CD8-positive, alpha-beta memory T cell (primary cell): ENCODE measurements at regions not wholly inside any gene's neighbourhood (a gene's known extent, or its start where the extent isn't known, plus 50 kb on each side); places are given as distances from the start of the nearest gene placed in this dataset.

Experiments
- CTCF ChIA-PET: fragments of 350-600 bp; sonication (Branson Sonifier 250); formaldehyde crosslinking; loops from one replicate; lab custom pipeline; 2021; ENCODE audit warnings: antibody characterized with exemption; lab: Charles Lee
- POLR2A ChIA-PET: fragments of 350-600 bp; sonication (Branson Sonifier 250); formaldehyde crosslinking; loops from one replicate; lab custom pipeline; 2021; ENCODE audit warnings: antibody characterized with exemption; lab: Charles Lee
- DNase-seq, 5 donors: peaks; one replicate each; pipeline versions ENCODE4 v3.0.0 to v3.0.0-alpha.2; 2020 to 2022; ENCODE audit warnings: mixed read lengths in 1 of 5
- H3K27ac ChIP-seq: one replicate; pipeline ENCODE4 v1.7.0; 2013; ENCODE audit warnings: low read depth, mild to moderate bottlenecking, low read length, moderate library complexity
- H3K27me3 ChIP-seq: 2 replicates; pipeline ENCODE4 v1.7.0; 2013; ENCODE audit warnings: low read length, mild to moderate bottlenecking; ENCODE audit not compliant: insufficient read depth, poor library complexity, severe bottlenecking
- H3K36me3 ChIP-seq: 2 replicates; pipeline ENCODE4 v1.7.0; 2013; ENCODE audit warnings: mild to moderate bottlenecking, low read length, moderate library complexity; ENCODE audit not compliant: insufficient read depth
- H3K4me1 ChIP-seq: 2 replicates; pipeline ENCODE4 v1.7.0; 2013; ENCODE audit warnings: mild to moderate bottlenecking, low read length, moderate library complexity; ENCODE audit not compliant: insufficient read depth
- H3K4me3 ChIP-seq: 2 replicates; pipeline ENCODE4 v1.7.0; 2013; ENCODE audit warnings: mild to moderate bottlenecking, low read length
- H3K9me3 ChIP-seq: 2 replicates; pipeline ENCODE4 v1.7.0; 2013; ENCODE audit warnings: mild to moderate bottlenecking, low read length
- H3K27ac Mint-ChIP-seq, 8 donors: one replicate each; pipeline ENCODE4 v1.8.0; 2020 to 2021; ENCODE audit warnings: mixed read lengths in 8 of 8, mild to moderate bottlenecking in 6 of 8, inconsistent platforms in 3 of 8, moderate library complexity in 3 of 8
- H3K27me3 Mint-ChIP-seq, 2 donors: one replicate each; pipeline ENCODE4 v1.8.0; 2020 to 2021; ENCODE audit warnings: mixed read lengths in 2 of 2, mild to moderate bottlenecking in 1 of 2, moderate library complexity in 1 of 2
- H3K36me3 Mint-ChIP-seq, 3 donors: one replicate each; pipeline ENCODE4 v1.8.0; 2020 to 2021; ENCODE audit warnings: mixed read lengths in 3 of 3, inconsistent platforms in 1 of 3, mild to moderate bottlenecking in 1 of 3
- H3K4me1 Mint-ChIP-seq, 3 donors: one replicate each; pipeline ENCODE4 v1.8.0; 2020 to 2021; ENCODE audit warnings: mixed read lengths in 3 of 3, inconsistent platforms in 1 of 3, mild to moderate bottlenecking in 1 of 3
- H3K4me3 Mint-ChIP-seq, 7 donors: one replicate each; pipeline ENCODE4 v1.8.0; 2020 to 2021; ENCODE audit warnings: mixed read lengths in 7 of 7, mild to moderate bottlenecking in 6 of 7, moderate library complexity in 4 of 7, inconsistent platforms in 2 of 7
- H3K9me3 Mint-ChIP-seq, 5 donors: one replicate each; pipeline ENCODE4 v1.8.0; 2020 to 2022; ENCODE audit warnings: mixed read lengths in 5 of 5, mild to moderate bottlenecking in 3 of 5, moderate library complexity in 2 of 5, inconsistent platforms in 1 of 5

DNA sequence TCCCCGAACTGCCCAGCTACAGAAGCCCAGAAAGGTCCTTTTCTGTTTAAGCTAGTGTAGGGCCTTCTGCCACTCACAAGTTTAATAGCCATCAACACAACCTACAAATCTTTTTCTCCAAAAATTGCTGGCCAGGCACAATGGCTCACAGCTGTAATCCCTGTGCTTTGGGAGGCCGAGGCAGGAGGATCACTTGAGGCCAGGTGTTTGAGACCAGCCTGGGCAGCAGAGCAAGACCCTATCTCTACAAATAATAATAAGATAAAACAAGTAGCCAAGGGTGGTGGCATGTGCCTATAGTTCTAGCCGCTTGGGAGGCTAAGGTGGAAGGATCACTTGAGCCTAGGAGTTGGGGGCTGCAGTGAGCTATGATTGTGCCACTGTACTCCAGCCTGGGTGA is 176.4 kb downstream of the HSD17B3 start:
- ChIA-PET CTCF (interaction anchor here (1.1 kb wide), 1 partner anchor 10 kb away, joined by 3 read pairs; no protein-coding TSS in a partner anchor), POLR2A (no interaction called here)
- no peak overlapping the region for H3K27ac ChIP-seq
- no peaks in the 10 kb centered on the region for H3K36me3 ChIP-seq
- no peak overlapping the region for H3K4me3 ChIP-seq
- no peaks in the 10 kb centered on the region for H3K27me3 ChIP-seq
- no peaks in the 10 kb centered on the region for H3K4me1 ChIP-seq
- peaks cover 4 to 9% (median 7%) of the 10 kb centered on the region in 3 donors for H3K4me1 Mint-ChIP-seq
- H3K9me3 Mint-ChIP-seq: no peaks in the 10 kb centered on the region
- no peaks in the 10 kb centered on the region for H3K36me3 Mint-ChIP-seq
- H3K27me3 Mint-ChIP-seq: peaks cover 4 to 5% of the 10 kb centered on the region in 2 donors
- no peak for DNase-seq
- H3K4me3 Mint-ChIP-seq: no peak overlapping the region
- H3K9me3 ChIP-seq: no peaks in the 10 kb centered on the region
- H3K27ac Mint-ChIP-seq: no peak overlapping the region

DNA sequence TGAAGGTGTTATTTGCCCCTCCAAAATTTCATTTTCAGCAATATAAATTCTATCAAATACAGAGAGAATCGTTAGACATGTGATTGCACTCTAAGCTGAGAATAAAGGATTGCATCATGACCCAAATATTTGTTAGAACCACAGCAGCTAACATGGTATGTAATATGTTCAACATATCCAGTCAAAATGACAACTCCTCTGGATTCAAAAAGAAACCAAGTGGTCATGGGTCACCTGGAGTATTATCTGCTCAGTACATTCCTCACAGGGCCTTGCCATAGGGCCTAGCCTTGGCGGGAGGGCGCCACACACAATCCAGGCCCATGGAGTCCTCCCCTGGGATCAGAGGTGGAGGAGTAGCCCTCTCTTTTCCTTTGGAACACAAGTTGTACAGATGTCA is 179.2 kb downstream of the HSD17B3 start:
- no peaks in the 10 kb centered on the region for H3K27me3 ChIP-seq
- ChIA-PET POLR2A (no interaction called here), CTCF (no interaction called here)
- H3K9me3 ChIP-seq: no peaks in the 10 kb centered on the region
- H3K4me1 Mint-ChIP-seq: peaks cover 6 to 14% (median 10%) of the 10 kb centered on the region in 3 donors
- H3K27ac ChIP-seq: no peak overlapping the region
- H3K36me3 ChIP-seq: no peaks in the 10 kb centered on the region
- peaks cover 0 to 2% (median 0%) of the 10 kb centered on the region in 3 donors for H3K36me3 Mint-ChIP-seq
- peaks cover 0 to 4% (median 1%) of the 10 kb centered on the region in 5 donors for H3K9me3 Mint-ChIP-seq
- no peak overlapping the region for H3K4me3 Mint-ChIP-seq
- DNase-seq: no peak
- H3K4me1 ChIP-seq: no peaks in the 10 kb centered on the region
- H3K27ac Mint-ChIP-seq: no peak overlapping the region
- peaks cover 3 to 7% of the 10 kb centered on the region in 2 donors for H3K27me3 Mint-ChIP-seq
- no peak overlapping the region for H3K4me3 ChIP-seq

- Mint-ChIP-seq H3K9me3 (peaks cover 0 to 4% (median 1%) of the 10 kb centered on the region in 5 donors), H3K4me1 (peaks cover 6 to 19% (median 14%) of the 10 kb centered on the region in 3 donors), H3K4me3 (no peak overlapping the region), H3K27me3 (peaks cover 6 to 11% of the 10 kb centered on the region in 2 donors), H3K36me3 (peaks cover 0 to 2% (median 0%) of the 10 kb centered on the region in 3 donors), H3K27ac (no peak overlapping the region)
- Histone ChIP-seq H3K27ac (no peak overlapping the region), H3K27me3 (no peaks in the 10 kb centered on the region), H3K9me3 (no peaks in the 10 kb centered on the region), H3K4me3 (no peak overlapping the region), H3K36me3 (no peaks in the 10 kb centered on the region), H3K4me1 (no peaks in the 10 kb centered on the region)
- ChIA-PET CTCF (no interaction called here), POLR2A (no interaction called here)
- no peak for DNase-seq
Measured at GRCh38 chr9:96122282-96122681, 179.7 kb downstream of the HSD17B3 start.

DNA sequence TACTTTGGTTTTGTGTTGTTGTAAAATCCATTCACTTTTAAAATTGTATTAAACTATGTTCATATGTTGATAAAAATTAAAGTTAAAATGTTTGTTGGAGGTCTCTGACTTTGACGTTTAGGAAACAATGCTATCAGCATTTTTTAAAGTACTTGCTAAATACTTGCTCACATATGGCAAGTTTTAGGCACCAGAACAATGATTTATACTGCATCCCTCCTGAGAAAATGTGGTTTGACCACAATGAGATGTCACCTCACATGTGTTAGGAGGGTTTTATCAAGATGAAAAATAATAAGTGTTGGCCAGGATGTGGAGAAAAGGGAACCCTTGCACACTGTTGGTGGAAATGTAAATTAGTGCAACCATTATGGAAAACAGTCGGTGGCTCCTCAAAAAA is 180.8 kb downstream of the HSD17B3 start:
- Mint-ChIP-seq H3K36me3 (peaks cover 0 to 2% (median 0%) of the 10 kb centered on the region in 3 donors), H3K4me3 (no peak overlapping the region), H3K27me3 (peaks cover 6 to 18% of the 10 kb centered on the region in 2 donors), H3K4me1 (peaks cover 6 to 23% (median 16%) of the 10 kb centered on the region in 3 donors), H3K9me3 (peaks cover 0 to 4% (median 1%) of the 10 kb centered on the region in 5 donors), H3K27ac (no peak overlapping the region)
- POLR2A ChIA-PET: no interaction called here
- Histone ChIP-seq H3K4me1 (no peaks in the 10 kb centered on the region), H3K36me3 (no peaks in the 10 kb centered on the region), H3K27me3 (no peaks in the 10 kb centered on the region), H3K4me3 (no peak overlapping the region), H3K27ac (no peak overlapping the region), H3K9me3 (no peaks in the 10 kb centered on the region)
- DNase-seq: no peak
- CTCF ChIA-PET: no interaction called here

- Mint-ChIP-seq H3K27me3 (peaks cover 11 to 41% of the 10 kb centered on the region in 2 donors), H3K9me3 (peaks cover 0 to 4% (median 1%) of the 10 kb centered on the region in 5 donors), H3K36me3 (peaks cover 0 to 4% (median 0%) of the 10 kb centered on the region in 3 donors), H3K27ac (peak overlapping the region in 1 of 8 donors; percentile 33), H3K4me3 (peak overlapping the region in 1 of 7 donors; percentile 32), H3K4me1 (peaks cover 6 to 23% (median 18%) of the 10 kb centered on the region in 3 donors)
- ChIA-PET POLR2A (no interaction called here), CTCF (no interaction called here)
- no peak for DNase-seq
- Histone ChIP-seq H3K9me3 (no peaks in the 10 kb centered on the region), H3K4me1 (no peaks in the 10 kb centered on the region), H3K4me3 (no peak overlapping the region), H3K27ac (no peak overlapping the region), H3K36me3 (no peaks in the 10 kb centered on the region), H3K27me3 (no peaks in the 10 kb centered on the region)
Measured at GRCh38 chr9:96117398-96118080, 184.4 kb downstream of the HSD17B3 start.

- Histone ChIP-seq H3K27ac (no peak overlapping the region), H3K36me3 (no peaks in the 10 kb centered on the region), H3K27me3 (no peaks in the 10 kb centered on the region), H3K4me3 (no peak overlapping the region), H3K9me3 (no peaks in the 10 kb centered on the region), H3K4me1 (no peaks in the 10 kb centered on the region)
- ChIA-PET POLR2A (no interaction called here), CTCF (interaction anchor here (1.1 to 1.5 kb wide), 2 partner anchors 9 to 10 kb away, joined by 3 to 4 read pairs; no protein-coding TSS in a partner anchor)
- no peak overlapping the region for H3K4me3 Mint-ChIP-seq
- H3K9me3 Mint-ChIP-seq: peaks cover 0 to 4% (median 1%) of the 10 kb centered on the region in 5 donors
- H3K27me3 Mint-ChIP-seq: peaks cover 11 to 48% of the 10 kb centered on the region in 2 donors
- H3K4me1 Mint-ChIP-seq: peaks cover 6 to 22% (median 18%) of the 10 kb centered on the region in 3 donors
- peaks cover 0 to 4% (median 0%) of the 10 kb centered on the region in 3 donors for H3K36me3 Mint-ChIP-seq
- H3K27ac Mint-ChIP-seq: peak overlapping the region in 2 of 8 donors; percentile 29 to 35
- DNase-seq: no peak
Measured at GRCh38 chr9:96116275-96117064, 185.5 kb downstream of the HSD17B3 start.

DNA sequence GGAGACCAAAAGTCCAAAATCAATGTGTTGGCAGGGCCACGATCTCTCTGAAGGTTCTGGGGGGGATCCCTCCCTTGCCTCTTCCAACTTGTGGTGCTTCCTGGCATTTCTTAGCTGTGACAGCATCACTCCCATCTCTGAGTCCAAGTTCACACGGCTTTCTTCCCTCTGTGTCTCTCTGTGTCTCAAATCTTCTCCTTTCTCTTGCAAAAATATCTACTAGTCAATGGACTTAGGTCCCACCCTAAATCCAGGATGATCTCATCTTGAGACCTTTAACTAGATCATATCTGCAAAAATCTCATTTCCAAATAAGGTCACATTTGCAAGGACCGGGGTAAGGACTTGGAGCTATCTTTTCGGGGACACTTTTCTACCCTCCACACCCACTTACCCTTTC is 186.1 kb downstream of the HSD17B3 start:
- Mint-ChIP-seq H3K27ac (no peak overlapping the region), H3K9me3 (peaks cover 0 to 4% (median 1%) of the 10 kb centered on the region in 5 donors), H3K4me1 (peaks cover 3 to 16% (median 13%) of the 10 kb centered on the region in 3 donors), H3K36me3 (peaks cover 0 to 4% (median 0%) of the 10 kb centered on the region in 3 donors), H3K27me3 (peaks cover 11 to 52% of the 10 kb centered on the region in 2 donors), H3K4me3 (no peak overlapping the region)
- ChIA-PET POLR2A (no interaction called here), CTCF (interaction anchor here (1.1 to 1.5 kb wide), 2 partner anchors 9 to 10 kb away, joined by 3 to 4 read pairs; no protein-coding TSS in a partner anchor)
- H3K9me3 ChIP-seq: no peaks in the 10 kb centered on the region
- no peaks in the 10 kb centered on the region for H3K27me3 ChIP-seq
- no peak overlapping the region for H3K4me3 ChIP-seq
- H3K4me1 ChIP-seq: no peaks in the 10 kb centered on the region
- no peak for DNase-seq
- no peak overlapping the region for H3K27ac ChIP-seq
- no peaks in the 10 kb centered on the region for H3K36me3 ChIP-seq

GRCh38 chr9:96113032-96113431 is 188.9 kb downstream of the HSD17B3 start:
- Histone ChIP-seq H3K4me1 (no peaks in the 10 kb centered on the region), H3K27me3 (no peaks in the 10 kb centered on the region), H3K36me3 (no peaks in the 10 kb centered on the region), H3K9me3 (no peaks in the 10 kb centered on the region), H3K27ac (no peak overlapping the region), H3K4me3 (no peak overlapping the region)
- Mint-ChIP-seq H3K4me3 (no peak overlapping the region), H3K27ac (no peak overlapping the region), H3K9me3 (no peaks in the 10 kb centered on the region), H3K36me3 (peaks cover 0 to 5% (median 0%) of the 10 kb centered on the region in 3 donors), H3K27me3 (peaks cover 11 to 66% of the 10 kb centered on the region in 2 donors), H3K4me1 (peaks cover 3 to 10% (median 9%) of the 10 kb centered on the region in 3 donors)
- CTCF ChIA-PET: no interaction called here
- POLR2A ChIA-PET: no interaction called here
- DNase-seq: no peak
